Activated CD4-positive, alpha-beta T cell treated with anti-CD3 and anti-CD28 coated beads for 1 hour (primary cell): ENCODE measurements at regions not wholly inside any gene's neighbourhood (a gene's known extent, or its start where the extent isn't known, plus 50 kb on each side); places are given as distances from the start of the nearest gene placed in this dataset.
"Not testable (repeated sequence)": the region's sequence is repeated elsewhere in the genome, so short reads cannot be mapped to it uniquely, and the experiment has no call there.

Source experiments
- DNase-seq: peaks from one replicate; pipeline ENCODE4 v3.0.0-alpha.2; 2020

DNA sequence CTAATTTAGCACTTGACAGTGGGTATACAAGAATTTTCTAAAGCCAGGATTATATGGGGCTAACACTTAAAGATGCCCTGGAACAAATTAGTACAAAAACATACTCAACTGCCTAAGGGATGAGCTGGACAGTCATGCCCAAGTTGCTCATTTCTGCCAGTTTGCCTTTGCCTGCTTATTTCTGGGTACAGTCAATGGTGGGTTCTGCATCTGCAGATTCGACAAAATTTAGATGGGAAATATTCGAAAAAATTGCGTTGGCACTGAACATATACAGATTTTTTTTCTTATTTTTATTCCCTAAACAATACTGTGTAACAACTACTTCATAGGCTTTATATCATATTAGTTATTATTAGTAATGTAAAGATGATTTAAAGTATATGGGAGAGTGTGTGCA lies 591.9 kb downstream of the EPM2A start:
- no peak for DNase-seq

- no peak for DNase-seq
Observed at GRCh38 chr6:145147559-145147958, 587.8 kb downstream of the EPM2A start.

- no peak for DNase-seq
Observed at GRCh38 chr6:145147981-145148749, 587.2 kb downstream of the EPM2A start.

DNA sequence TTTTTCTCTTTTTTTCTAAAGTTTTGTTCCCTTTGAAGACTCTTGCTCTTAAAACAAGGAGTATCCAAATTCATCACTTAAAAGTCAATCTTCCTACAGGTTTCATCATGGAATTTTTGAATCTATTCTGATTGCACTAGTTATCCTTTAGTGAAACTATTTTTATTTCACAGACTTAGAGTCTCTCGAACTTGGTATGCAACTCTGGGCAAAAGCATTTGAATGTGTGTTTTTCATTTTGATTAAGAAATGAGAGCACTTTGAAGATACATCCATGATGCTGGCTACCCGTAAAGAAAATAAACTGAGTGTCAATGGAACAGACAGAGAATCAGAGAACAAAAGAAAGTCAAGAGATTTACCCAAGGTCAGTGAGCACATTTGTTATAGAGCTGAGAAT lies 586.5 kb downstream of the EPM2A start:
- no peak for DNase-seq

- no peak for DNase-seq
Observed at GRCh38 chr6:145151624-145152023, 583.7 kb downstream of the EPM2A start.

- DNase-seq: no peak
Observed at GRCh38 chr6:145153495-145153894, 581.8 kb downstream of the EPM2A start.

- DNase-seq: no peak
Observed at GRCh38 chr6:145155411-145155810, 579.9 kb downstream of the EPM2A start.

DNA sequence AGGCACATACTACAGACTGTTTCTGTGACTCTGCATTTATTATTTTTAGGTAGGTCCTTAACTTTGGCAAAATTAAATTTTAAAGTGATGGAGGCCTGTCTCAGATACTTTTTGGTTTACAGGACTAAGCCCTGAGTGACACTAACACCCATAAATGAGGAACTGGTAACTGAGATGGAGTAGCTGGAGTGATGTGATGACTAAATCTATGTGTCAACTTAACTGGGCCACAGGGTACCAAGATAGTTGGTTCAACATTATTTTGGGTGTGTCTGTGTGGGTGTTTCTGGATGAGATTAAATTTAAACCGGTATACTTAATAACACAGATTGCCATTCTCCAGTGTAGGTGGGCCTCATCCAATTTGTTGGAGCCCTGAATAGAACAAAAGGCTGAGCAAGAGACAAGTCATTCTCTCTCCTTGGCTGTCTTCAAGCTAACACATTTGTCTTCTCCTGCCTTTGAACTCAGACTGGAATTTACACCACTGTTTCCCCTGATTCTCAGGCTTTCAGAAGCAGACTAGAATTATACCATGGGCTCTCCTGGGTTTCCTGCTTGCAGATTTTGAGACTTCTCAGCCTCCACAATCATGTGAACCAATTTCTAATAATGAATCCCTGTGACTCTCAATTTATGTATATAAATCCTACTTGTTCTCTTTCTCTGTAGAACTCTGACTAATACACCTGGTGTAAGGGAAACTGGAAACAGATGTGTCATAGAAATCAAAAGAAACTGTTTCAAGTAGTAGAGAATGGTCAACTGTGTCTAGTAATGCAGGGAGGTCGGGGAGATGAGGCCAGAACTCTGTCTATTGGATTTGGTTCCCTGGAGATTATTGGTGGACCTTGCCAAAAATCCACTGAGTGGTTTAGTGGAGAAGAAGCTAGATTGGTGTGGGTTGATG lies 579.2 kb downstream of the EPM2A start:
- no peak for DNase-seq

DNA sequence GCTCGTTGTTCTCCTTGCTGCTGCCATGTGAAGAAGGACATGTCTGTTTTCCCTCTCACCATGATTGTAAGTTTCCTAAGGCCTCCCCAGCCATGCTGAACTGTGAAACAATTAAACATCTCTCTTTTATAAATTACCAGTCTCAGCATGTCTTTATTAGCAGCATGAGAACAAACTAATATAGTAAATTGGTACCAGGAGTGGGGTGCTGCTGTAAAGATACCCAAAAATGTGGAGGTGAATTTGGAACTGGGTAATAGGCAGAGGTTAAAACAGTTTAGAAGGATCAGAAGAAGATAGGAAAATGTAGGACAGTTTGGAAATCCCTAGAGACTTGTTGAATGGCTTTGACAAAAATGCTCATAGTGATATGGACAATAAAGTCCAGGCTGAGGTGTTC lies 576.7 kb downstream of the EPM2A start:
- DNase-seq: not testable (repeated sequence)

DNA sequence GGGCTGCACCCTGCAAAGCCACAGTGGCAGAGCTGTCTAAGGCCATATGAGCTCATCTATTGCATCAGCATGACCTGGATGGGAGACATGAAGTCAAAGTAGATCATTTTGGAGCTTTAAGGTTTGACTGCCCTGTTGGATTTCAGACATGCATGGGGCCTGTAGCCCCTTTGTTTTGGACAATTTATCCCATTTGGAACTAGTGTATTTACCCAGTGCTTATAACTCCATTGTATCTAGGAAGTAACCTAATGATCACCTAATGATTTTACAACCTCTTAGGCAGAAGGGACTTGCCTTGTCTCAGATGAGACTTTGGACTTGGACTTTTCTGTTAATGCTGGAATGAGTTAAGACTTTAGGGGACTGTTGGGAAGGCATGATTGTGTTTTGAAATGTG lies 575.4 kb downstream of the EPM2A start:
- no peak for DNase-seq

DNA sequence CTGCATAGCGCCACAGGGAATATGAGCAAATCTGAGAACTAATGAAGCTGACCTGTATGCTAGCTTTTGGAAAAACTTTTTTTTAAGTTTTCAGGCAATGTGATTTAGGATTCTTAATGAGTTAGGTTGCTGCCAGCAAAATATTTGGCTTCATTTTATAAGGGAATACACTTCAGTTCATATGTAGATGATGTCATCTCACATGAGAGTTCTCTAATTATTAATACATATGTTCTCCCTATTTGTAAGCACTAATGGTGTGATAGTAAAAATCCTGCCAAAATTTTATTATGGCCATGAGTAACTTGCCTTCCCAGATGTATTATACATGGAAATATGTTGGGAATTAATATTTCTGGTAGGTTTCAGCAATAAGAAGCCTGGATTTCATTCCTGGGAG lies 573.8 kb downstream of the EPM2A start:
- no peak for DNase-seq

- DNase-seq: no peak
Observed at GRCh38 chr6:145169726-145170224, 565.5 kb downstream of the EPM2A start.

- no peak for DNase-seq
Observed at GRCh38 chr6:145175470-145175869, 559.9 kb downstream of the EPM2A start.

GRCh38 chr6:145178391-145178790 lies 556.9 kb downstream of the EPM2A start:
- DNase-seq: no peak

DNA sequence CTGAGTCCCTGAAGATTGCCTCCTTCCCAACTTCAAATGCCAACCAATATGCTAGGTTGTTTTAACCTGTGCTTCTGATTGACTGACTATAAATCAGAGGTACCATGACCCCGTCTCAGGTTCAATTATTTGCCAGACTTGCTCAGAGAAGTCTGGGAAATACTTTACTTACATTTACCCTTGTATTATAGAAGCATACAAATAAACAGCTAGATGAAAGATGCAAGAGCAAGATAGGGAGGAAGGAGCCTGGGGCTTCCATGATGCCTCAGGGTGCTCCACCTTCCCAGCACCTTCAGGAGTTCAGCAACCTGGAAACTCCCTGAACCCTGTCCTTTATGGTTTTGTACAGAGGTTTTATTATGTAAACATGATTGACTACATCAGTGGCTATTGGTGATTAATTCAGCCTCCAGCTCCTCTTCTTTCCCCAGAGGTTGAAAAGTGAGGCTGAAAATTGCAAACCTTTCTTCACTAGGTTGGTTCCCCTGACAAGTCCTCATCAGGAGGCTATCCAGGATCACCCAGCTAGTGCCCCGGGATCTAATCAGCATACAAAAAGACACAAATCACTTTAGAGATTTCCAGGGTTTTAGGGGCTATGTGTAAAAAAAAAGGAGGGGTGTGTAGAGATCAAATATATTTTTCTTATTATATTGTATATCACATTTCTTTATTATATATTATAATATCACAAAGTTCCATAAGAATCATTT lies 547.7 kb downstream of the EPM2A start:
- no peak for DNase-seq

GRCh38 chr6:145189836-145190235 lies 545.5 kb downstream of the EPM2A start:
- DNase-seq: no peak

GRCh38 chr6:145194389-145194788 lies 540.9 kb downstream of the EPM2A start:
- no peak for DNase-seq

DNA sequence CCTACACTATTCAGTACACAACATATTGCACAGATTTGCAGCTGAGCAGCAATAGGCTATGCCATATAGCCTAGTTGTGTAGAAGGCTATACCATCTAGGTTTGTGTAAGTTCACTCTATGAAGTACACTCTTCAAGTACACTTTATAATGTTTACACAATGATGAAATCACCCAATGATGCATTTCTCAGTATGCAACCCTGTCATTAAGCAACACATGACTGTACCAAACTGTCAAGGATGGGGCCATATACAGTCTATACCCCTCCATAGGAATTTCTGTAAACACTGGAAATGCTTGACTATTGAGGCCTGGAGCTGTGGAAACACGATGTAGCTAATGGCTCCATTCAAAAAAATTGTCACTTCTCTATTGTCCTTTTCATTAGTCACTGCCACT lies 535.4 kb downstream of the EPM2A start:
- DNase-seq: no peak

- DNase-seq: no peak
Observed at GRCh38 chr6:145204301-145204700, 531.0 kb downstream of the EPM2A start.

DNA sequence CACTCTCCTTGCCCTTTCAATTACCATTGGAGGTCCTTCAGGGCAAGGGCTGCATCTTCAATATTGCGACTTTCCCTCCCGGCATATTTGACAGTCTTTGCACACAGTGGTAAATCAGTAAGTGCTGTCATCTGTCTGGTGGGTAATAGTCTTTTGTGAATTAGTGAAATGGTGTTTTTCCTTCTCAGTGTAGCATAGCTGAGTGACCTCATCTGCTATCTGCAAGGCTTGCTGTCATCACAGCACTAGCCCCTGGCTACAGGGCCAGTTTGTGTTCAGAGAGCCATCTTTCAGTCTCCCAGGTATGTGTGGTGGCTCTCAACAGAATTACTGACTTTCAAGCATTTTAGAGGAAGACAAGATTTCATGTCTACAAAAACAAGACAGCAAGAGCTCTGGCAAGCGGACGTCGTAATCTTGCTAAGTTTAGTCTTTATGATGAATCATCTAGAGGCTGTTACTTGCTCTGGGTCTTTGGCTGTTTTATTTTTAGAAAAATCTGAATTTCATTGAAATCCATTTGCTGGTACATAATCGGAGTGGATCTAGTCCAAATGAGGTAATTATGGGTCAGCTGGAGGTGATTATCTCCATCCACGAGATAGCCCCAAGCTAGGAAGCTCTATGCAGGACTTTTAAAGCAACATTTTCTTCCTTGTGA lies 528.9 kb downstream of the EPM2A start:
- no peak for DNase-seq

DNA sequence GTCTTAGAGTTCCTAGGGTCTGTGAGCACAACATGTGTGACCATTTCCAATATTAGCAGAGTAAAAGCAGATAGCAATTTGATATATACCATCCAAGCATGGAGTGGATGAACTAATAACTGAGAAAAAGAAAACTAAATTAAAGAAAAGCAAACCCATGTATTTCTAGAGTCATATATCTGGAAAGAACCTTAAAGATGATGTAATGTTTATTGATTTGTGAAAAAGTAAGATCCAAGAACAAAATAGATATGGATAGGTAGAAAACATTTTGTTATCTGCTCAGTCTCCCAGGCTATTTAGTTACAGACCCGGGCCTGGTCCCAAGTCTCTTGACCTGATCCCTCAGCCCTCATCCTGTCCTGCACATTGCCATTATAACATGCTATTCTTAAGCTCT lies 526.8 kb downstream of the EPM2A start:
- no peak for DNase-seq

DNA sequence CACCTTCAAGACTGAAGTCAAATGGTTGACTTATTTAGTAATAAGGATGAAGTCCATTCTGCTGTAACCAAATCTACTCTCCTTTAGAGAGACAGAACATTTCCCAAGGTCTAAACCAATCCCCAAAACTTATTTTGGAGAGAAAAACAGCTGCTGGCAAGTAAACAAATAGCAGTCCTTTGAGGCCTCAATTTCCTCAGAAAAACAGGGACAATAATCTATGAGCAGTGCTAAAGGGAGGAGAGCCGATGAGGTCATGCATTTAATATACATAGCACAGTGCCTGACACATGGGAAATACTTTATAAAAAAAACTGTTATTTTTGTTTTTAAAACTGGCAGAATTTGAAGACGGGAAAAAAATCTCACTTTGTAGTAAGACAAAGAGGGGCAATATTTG lies 526.0 kb downstream of the EPM2A start:
- no peak for DNase-seq

GRCh38 chr6:145212813-145213212 lies 522.5 kb downstream of the EPM2A start:
- no peak for DNase-seq
